HG03039 (cell line): ENCODE measurements at regions not wholly inside any gene's neighbourhood (a gene's known extent, or its start where the extent isn't known, plus 50 kb on each side); places are given as distances from the start of the nearest gene placed in this dataset.

Experiments used
- ATAC-seq: cut with Tn5 transposase; IDR thresholded peaks from one replicate; pipeline ENCODE4 v1.9.1; 2021; ENCODE audit warnings: mild to moderate bottlenecking, moderate library complexity; ENCODE audit not compliant: unreplicated experiment

DNA sequence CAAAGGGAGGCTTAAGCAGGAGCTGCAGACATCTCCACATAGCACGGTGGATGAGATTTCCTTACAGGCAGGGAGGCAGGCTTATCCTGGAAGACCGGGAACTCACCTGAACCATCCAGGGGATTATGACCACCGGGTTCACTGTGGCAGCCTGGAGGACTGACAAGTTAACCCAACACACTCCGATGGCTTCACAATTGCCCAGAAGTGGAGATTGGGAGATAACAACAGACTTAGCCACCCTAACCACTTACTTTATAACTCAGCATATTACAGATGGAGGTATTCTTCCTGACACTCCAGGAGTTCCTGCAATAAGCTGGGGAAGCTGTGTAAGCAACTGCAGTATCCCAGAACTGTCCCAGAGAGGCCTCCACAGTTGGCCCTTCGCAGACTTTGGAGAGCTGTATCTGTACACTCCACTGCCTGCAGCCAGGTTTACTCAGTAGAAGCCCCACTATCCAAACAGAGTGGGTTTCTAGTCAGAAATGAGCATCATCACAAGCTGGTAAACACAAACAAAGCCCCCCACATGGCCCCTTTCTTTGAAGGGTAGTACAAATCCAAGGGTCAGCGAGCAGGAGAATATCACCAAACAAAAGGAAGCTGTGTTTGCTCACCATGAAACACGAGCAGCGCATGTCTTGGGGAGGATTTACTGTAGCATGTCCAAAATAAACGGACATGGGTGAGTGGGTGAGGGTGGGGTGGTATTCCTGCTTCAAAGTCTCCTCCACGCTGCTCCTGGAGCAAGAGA lies 462.2 kb downstream of the RASEF start:
- ATAC-seq = no peak

GRCh38 chr9:82601293-82601771 lies 461.6 kb downstream of the RASEF start:
- ATAC-seq = no peak

DNA sequence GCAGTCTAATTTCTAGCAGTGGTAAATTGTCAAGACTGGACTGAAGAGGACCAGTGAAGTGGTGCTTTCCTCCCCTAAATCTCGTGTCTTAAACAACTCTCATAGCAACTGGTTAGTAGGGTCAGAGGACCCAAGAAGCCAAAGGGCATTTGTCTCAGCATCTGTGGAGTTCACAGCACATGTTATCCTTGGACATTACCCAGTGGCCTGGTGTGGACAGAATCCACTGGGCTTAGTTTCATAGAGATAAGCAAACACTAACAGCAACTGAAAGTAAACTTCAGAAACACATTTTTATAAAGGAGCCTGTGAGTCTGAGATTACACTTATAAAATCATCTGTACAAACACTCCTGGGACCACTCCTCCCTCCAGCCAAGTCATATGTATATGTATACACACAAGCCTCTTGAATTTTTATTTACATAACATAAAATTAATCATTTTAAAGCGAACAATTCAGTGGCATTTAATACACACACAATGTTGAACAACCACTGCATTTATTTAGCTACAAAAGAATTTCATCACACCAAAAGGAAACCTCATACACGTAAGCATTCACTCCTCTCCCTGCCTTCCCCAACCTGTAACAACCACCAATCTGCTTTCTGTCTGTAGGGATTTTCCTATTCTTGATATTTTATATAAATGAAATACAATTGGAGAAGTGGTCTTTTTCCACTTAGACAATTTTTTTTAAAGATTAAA lies 457.8 kb downstream of the RASEF start:
- no peak for ATAC-seq

DNA sequence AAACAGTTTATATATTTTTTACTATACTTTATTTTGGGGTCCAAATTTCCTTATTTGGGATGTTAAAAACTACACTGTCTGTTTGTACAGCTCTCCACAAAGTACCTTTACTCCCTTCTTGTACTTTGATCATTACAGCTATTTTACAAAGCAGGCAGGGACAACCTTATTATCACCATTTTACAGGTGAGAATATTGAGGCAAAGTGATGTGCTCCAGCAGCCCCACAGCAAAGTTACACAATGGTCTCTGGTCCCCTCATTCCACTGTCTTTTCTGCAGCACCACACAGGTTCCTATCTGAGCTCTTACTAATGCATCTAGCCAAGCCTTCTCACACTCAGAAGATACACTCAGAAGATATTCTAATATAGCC lies 457.3 kb downstream of the RASEF start:
- ATAC-seq = no peak

GRCh38 chr9:82606071-82606470 lies 456.9 kb downstream of the RASEF start:
- no peak for ATAC-seq

DNA sequence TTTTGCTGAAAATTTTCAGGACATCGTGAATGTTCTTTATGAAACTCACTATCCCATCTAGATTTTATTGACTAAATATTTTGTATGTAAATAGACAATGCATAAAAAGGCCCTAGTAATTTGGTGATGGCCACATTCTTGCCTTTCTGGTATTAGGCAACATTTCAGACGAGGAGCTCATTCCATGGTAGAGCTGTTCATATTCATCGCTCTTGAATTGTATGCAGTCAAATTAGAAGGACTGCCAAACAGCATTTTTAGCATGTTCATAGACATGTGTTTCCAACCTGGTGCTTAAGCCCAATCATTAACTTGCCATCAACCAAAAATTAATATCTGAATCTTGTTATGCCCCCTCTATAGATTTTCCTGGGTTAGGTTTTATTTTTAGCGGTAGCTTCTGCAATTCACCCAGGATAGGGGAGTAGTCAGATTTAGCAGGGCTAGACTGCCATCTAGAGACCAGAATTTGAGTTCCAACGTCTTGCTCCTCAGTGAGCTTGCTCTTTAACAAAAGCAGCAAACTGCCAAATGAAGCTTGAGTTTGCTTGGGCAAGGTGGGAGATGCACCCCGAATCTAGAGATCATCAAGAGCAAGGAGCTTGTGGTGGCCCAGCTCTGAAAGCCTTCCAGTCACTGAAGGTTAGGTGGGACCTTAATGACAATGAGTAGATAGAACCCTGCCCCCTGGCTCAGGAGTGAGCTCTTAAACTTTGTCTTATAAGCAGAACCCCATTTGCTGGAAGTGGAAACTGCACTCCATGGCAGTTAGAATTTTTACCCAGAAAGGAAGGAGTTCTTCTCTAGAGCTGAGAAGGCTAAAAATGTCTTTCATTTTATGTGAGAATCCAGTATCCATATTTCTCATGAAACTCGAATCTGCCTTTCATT lies 456.2 kb downstream of the RASEF start:
- ATAC-seq = no peak

DNA sequence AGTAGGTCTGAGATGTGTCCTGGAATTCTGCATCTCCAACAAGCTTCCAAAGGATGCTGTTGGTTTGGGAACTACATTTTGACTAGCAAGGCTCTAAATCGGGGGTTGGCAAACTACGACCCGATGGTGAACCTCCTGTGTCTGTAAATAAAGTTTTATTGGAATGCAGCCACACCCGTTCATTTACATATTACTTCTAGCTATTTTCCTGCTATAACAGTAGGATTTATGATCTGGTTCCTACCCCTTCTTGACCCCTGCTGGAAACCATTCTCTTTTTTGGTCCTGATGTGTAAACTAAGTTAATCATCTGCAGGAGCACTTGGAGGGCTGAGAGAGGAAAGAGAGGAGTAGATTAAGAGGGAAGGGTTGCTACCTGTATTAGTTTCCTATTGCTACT lies 454.5 kb downstream of the RASEF start:
- ATAC-seq = no peak

GRCh38 chr9:82612942-82613341 lies 450.0 kb downstream of the RASEF start:
- no peak for ATAC-seq

GRCh38 chr9:82613498-82613897 lies 449.4 kb downstream of the RASEF start:
- no peak for ATAC-seq

GRCh38 chr9:82616545-82616944 lies 446.4 kb downstream of the RASEF start:
- ATAC-seq = no peak

DNA sequence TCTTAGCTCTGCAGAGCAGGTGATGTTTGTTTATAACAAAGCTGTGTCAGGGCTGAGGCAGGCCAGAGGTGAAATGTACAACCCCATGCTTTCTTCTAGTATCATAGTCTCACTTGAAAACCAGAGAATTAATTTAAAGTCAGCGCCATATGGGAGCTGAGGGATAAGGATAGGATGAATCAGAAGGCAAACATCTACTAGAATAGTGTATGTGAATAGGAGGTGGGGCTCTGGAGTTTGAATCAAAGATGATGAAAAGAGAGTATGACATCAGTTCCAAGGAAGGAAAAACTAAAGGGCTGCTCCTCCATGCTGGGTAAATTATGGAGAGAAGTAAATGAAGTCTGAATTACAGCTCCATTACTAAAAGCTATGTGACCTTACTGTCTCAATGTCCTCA lies 441.5 kb downstream of the RASEF start:
- no peak for ATAC-seq

GRCh38 chr9:82637368-82637767 lies 425.6 kb downstream of the RASEF start:
- no peak for ATAC-seq

DNA sequence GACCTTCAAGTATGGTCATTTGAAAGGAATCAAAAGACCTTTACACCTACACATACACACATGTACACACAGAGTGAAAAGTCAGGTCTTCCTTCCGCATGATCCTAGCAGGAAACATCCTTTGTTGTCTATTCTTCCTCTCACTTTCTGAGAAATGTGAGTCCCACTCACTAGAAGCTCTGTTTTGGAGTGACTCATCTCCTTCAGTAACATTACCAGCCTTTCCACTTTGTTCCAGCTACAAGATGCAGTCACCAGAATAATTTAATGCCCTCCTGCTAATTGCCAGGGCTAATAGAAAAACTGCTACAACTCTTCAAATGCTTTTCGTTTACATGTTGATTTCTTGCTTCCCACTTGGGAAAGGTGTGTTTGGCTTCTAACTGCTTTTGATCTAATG lies 417.3 kb downstream of the RASEF start:
- no peak for ATAC-seq

GRCh38 chr9:82650368-82650767 lies 412.6 kb downstream of the RASEF start:
- no peak for ATAC-seq

- ATAC-seq = no peak
Measured at GRCh38 chr9:82651474-82651873, 411.5 kb downstream of the RASEF start.

GRCh38 chr9:82665324-82665723 lies 397.6 kb downstream of the RASEF start:
- no peak for ATAC-seq

DNA sequence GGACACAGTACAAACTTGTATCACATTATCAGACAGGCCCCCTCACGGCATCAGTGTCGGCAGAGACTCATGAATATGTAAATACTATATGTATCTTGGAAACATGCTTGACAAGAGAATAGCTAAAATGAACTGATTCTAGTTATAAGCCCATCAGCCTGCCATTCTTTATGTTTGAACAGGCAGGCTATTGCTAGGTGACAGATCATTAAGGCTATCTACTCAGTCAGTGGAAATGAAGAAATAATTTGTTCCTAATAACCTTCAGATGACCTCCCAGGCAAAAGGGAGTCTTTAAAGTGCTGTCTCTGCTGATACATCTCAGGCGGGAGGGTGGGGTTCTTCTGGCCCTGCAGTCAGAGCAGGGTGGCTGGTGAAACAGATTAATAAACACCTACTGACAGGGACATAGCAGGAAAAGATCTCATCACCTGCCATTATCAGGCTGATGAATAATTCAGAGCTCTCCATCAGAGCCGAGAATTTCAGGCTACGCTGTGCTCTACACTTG lies 394.2 kb downstream of the RASEF start:
- no peak for ATAC-seq

- no peak for ATAC-seq
Measured at GRCh38 chr9:82670000-82670399, 392.9 kb downstream of the RASEF start.

DNA sequence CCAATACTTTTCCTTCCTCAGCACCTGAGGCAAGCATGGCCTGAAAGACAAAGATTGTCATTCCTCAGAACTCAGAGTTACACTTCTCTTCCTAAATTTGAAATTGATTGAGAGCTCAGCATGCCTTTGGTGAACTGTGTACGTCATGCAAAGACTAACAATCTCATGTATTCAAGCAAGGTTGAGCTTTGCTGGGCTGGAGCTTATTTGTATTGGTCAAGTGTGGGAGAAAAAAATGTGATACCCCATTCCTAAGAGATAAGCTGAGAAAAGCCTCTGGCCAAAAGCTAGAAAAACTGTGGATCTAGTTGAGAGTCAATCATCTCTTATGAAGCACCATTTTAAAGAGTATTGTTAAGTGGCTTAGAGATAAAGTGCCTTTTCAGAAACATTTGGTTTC lies 392.2 kb downstream of the RASEF start:
- no peak for ATAC-seq

GRCh38 chr9:82673201-82673600 lies 389.7 kb downstream of the RASEF start:
- no peak for ATAC-seq

- no peak for ATAC-seq
Measured at GRCh38 chr9:82673919-82674318, 389.0 kb downstream of the RASEF start.
